Amniotic stem cell (primary cell): ENCODE measurements at regions not wholly inside any gene's neighbourhood (a gene's known extent, or its start where the extent isn't known, plus 50 kb on each side); places are given as distances from the start of the nearest gene placed in this dataset.

Experiments
- DNase-seq: peaks from one replicate; lab custom pipeline; 2025; lab: John Stamatoyannopoulos, UW

DNA sequence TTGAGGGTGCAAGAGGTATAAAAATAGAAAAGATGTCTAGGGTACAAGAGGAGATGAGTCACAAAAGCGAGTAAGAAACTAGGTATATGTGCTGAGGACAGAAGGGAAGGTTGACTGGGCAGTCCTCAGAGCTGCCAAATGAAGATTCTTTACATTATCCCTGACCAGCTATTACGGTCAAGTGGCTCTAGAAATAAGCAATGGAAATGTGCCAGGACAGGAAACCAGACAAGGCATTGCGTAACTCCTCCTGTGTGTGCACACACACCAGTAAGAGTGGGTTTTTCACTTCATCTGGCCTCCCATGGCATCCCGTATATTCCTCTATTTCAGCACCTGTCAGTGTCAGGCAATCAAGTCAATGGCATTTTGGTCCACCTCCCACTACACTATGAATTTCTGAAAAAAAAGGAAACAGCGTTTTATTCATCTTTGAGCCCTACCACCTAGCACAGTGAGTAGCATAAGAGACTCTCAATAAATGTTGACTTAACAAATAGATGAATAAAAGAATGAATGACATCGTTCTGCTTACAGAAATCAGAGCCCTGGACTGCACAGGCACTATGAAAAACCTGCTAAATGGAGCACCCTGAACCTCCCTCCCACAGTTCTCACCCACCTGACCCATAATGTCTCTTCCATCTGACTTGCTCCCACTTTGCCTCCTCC lies 62.6 kb upstream of the KLF3 start:
- DNase-seq, result no peak

GRCh38 chr4:38601916-38602291 lies 62.1 kb upstream of the KLF3 start:
- DNase-seq, result no peak

GRCh38 chr4:38603652-38604051 lies 60.3 kb upstream of the KLF3 start:
- no peak for DNase-seq

DNA sequence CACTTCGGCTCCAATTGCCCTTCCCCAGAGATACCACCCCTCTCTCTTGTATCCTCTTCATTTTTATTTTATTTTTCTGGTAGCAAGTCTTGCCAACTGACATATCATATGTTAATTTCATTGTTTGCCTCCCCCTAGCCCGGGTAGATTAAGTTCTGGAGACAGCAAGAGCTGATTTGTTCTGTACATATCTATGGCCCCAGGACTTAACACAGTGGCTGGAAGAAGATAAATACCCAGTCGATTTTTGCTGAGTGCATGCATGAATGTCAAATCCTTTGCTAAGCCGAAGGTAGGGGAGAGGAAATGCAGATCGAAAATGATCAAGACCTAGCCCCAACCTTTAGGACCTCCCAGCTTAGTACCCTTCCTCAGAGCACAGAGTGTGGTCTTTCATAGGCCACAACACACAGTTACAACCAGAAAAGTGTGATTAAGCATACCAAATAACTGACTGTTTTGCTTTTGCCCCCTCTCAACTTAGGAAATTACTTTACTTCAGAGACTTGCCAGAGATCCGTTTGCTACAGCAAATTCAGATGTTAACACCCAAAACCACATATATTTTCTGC lies 58.7 kb upstream of the KLF3 start:
- no peak for DNase-seq

DNA sequence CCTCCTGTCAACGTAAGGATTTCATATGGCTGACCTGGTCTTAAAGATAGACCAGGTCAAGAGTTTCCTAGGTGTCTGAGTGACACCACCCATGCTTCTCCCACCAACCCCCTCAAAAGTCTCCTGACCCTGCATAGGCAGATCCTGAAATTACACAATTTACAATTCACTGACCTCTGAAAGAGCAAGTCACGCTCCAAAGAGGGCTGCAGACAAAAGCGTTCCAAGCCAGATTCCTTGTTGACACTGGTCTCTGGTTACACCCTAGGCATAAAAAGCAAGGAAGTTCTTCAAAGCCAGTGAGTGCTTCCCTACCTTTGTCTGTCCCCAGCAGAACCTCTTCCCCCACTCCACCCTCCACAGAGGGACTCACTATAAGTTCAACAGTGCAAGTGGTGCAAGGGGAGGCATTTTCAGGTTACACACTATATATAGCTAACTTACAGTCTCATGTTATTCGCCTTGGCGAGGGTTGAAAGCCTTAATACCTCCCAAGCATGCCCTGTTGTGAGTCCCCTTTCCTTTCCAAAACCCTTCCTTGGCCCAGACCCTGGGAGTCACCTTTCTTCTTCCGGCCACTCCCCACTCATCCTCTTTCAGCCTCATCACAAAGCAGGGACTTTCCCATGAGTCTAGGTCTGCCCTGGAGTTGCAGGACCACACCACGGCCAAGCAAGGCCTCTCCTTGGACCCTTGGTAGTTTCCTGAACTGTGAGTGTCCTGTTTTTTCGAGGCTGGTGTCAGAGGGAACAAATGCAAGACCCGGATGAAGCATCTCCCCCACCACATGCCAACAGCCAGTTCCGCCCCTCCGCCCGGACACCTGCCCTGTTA lies 58.0 kb upstream of the KLF3 start:
- no peak for DNase-seq

- no peak for DNase-seq
Measured at GRCh38 chr4:38606587-38606905, 57.5 kb upstream of the KLF3 start.

- DNase-seq, result no peak
Measured at GRCh38 chr4:38609614-38610013, 54.4 kb upstream of the KLF3 start.

- no peak for DNase-seq
Measured at GRCh38 chr4:38610521-38610920, 53.5 kb upstream of the KLF3 start.

- no peak for DNase-seq
Measured at GRCh38 chr4:38610966-38611431, 53.0 kb upstream of the KLF3 start.

DNA sequence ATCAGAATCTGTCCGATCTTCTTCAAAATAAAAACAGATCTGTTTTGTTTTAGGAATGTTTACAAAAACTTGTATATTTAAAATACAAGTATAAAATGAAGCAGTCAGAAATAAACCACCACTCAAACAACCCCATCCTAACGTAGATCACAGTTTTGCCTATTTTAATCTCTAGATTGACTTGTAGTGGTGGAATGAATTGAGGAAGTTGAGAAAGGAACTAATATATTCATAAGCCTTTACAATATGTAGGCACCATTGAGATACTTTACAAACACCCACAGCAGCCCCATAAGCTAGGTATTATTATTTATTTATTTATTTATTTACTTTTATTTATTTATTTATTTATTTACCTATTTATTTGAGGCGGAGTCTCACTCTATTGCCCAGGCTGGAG lies 52.3 kb upstream of the KLF3 start:
- no peak for DNase-seq

GRCh38 chr4:38612646-38613414 lies 51.2 kb upstream of the KLF3 start:
- no peak for DNase-seq
